Panc1 (cell line): ENCODE measurements at regions not wholly inside any gene's neighbourhood (a gene's known extent, or its start where the extent isn't known, plus 50 kb on each side); places are given as distances from the start of the nearest gene placed in this dataset.

ENCODE experiments used
- CTCF ChIP-seq: fragments of 450-650 bp; IDR thresholded peaks from 2 replicates; pipeline ENCODE4 v1.5.1; 2017; ENCODE audit warnings: mild to moderate bottlenecking
- TF ChIP-seq, protein P1 (sequence below), 2 experiments: IDR thresholded peaks; 2 replicates each; pipeline ENCODE4 v1.6.1; 2011 to 2012; ENCODE audit warnings: low read depth in 2 of 2, control low read depth in 1 of 2, low read length in 1 of 2, mild to moderate bottlenecking in 1 of 2, moderate library complexity in 1 of 2; ENCODE audit not compliant: insufficient read depth in 1 of 2

- TF ChIP-seq, protein P1, sequence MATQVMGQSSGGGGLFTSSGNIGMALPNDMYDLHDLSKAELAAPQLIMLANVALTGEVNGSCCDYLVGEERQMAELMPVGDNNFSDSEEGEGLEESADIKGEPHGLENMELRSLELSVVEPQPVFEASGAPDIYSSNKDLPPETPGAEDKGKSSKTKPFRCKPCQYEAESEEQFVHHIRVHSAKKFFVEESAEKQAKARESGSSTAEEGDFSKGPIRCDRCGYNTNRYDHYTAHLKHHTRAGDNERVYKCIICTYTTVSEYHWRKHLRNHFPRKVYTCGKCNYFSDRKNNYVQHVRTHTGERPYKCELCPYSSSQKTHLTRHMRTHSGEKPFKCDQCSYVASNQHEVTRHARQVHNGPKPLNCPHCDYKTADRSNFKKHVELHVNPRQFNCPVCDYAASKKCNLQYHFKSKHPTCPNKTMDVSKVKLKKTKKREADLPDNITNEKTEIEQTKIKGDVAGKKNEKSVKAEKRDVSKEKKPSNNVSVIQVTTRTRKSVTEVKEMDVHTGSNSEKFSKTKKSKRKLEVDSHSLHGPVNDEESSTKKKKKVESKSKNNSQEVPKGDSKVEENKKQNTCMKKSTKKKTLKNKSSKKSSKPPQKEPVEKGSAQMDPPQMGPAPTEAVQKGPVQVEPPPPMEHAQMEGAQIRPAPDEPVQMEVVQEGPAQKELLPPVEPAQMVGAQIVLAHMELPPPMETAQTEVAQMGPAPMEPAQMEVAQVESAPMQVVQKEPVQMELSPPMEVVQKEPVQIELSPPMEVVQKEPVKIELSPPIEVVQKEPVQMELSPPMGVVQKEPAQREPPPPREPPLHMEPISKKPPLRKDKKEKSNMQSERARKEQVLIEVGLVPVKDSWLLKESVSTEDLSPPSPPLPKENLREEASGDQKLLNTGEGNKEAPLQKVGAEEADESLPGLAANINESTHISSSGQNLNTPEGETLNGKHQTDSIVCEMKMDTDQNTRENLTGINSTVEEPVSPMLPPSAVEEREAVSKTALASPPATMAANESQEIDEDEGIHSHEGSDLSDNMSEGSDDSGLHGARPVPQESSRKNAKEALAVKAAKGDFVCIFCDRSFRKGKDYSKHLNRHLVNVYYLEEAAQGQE (IDR thresholded peaks at IDR 0.05; ENCODE audit: insufficient read depth in 1 of 2, low read depth in 2 of 2, low read length in 1 of 2): no peak
- TF ChIP-seq CTCF: no peak
These were observed 99.5 kb upstream of the LYPLAL1 start for GRCh38 chr1:219074084-219074728.
